GM12878 (cell line): ENCODE measurements at regions not wholly inside any gene's neighbourhood (a gene's known extent, or its start where the extent isn't known, plus 50 kb on each side); places are given as distances from the start of the nearest gene placed in this dataset.

ENCODE experiments used
- CREB1 ChIP-seq: IDR thresholded peaks from 2 replicates; pipeline ENCODE4 v1.6.1; 2012; ENCODE audit warnings: low read depth, mild to moderate bottlenecking, inconsistent platforms
- CTCF ChIP-seq, 3 experiments: IDR thresholded peaks in 2 of 3; conservative IDR thresholded peaks in 1 of 3; 2 replicates each; pipeline ENCODE4 v1.5.1; 2011; ENCODE audit warnings: low read depth in 3 of 3, low read length in 3 of 3, mild to moderate bottlenecking in 3 of 3, control low read depth in 2 of 3, moderate library complexity in 2 of 3, inconsistent platforms in 1 of 3, mixed read lengths in 1 of 3; ENCODE audit not compliant: control insufficient read depth in 2 of 3, insufficient read depth in 1 of 3; ENCODE audit errors: extremely low read depth in 1 of 3
- JUNB ChIP-seq: IDR thresholded peaks from 2 replicates; pipeline ENCODE4 v1.6.1; 2016; ENCODE audit warnings: antibody characterized with exemption, mild to moderate bottlenecking
- MTA2 ChIP-seq: fragments of 450-650 bp; IDR thresholded peaks from 2 replicates; pipeline ENCODE4 v1.6.1; 2016; ENCODE audit warnings: low read depth, mild to moderate bottlenecking, moderate library complexity
- PML ChIP-seq: IDR thresholded peaks from 2 replicates; pipeline ENCODE4 v1.6.1; 2012; ENCODE audit warnings: low read length, inconsistent platforms
- POLR2A ChIP-seq: IDR thresholded peaks from 2 replicates; pipeline ENCODE4 v1.6.1; 2011; ENCODE audit warnings: low read depth, mild to moderate bottlenecking, low read length
- POLR2AphosphoS5 ChIP-seq: IDR thresholded peaks from 2 replicates; pipeline ENCODE4 v1.6.1; 2011; ENCODE audit warnings: mild to moderate bottlenecking, low read length, inconsistent platforms
- RCOR1 ChIP-seq: conservative IDR thresholded peaks from 2 replicates; pipeline ENCODE4 v1.6.1; 2012; ENCODE audit warnings: low read depth, low read length, improper control_type of control experiment
- SREBF2 ChIP-seq: IDR thresholded peaks from 2 replicates; pipeline ENCODE4 v1.6.1; 2012; ENCODE audit warnings: mild to moderate bottlenecking, low read length
- STAT3 ChIP-seq: IDR thresholded peaks from 2 replicates; pipeline ENCODE4 v1.6.1; 2011; ENCODE audit warnings: low read depth, low read length, improper control_type of control experiment
- YY1 ChIP-seq: IDR thresholded peaks from 2 replicates; pipeline ENCODE4 v1.6.1; 2011; ENCODE audit warnings: low read depth, mild to moderate bottlenecking, low read length
- ZBTB11 ChIP-seq: fragments of 450-650 bp; formaldehyde crosslinking; IDR thresholded peaks from 2 replicates; pipeline ENCODE4 v1.5.0; 2022; ENCODE audit warnings: mild to moderate bottlenecking, missing genetic modification characterization
- TF ChIP-seq, protein P1 (sequence below): IDR thresholded peaks from 2 replicates; pipeline ENCODE4 v1.6.1; 2011; ENCODE audit warnings: low read depth, low read length, improper control_type of control experiment, borderline replicate concordance
- TF ChIP-seq, protein P2 (sequence below): fragments of 450-650 bp; IDR thresholded peaks from 2 replicates; pipeline ENCODE4 v1.6.1; 2017; ENCODE audit warnings: mild to moderate bottlenecking, moderate library complexity

DNA sequence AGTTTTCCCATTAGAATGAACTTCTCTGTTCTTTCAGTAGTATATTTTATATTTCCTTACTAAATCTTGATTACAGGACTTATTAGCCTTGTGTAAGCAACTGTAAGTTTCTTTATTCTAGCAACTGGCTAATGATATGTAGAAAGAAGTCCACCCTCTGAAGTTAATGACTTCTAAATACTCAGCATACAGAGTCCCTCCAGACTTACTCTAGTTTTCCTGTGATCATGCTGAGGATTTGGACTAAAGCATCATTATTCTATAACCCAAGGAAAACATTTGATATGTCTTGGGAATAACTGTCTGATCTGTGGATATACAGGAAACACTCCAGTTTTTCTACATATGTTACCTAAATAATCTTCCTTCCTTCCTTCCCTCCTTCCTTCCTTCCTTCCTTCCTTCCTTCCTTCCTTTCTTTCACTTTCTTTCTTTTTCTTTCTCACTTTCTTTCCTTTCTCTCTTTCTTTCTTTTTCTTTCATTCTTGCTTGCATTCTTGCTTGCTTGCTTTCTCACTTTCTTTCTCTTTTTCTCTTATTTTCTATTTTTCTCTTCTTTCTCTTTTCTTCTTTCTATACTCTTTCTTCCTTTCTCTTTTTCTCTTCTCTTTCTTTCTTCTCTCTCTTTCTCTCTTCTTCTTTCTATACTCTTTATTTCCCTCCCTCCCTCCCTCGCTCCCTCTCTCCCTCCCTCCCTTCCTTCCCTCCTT, 297.6 kb upstream of the MTPN start:
- TF ChIP-seq POLR2A: no peak
- TF ChIP-seq CTCF (IDR thresholded peaks at IDR 0.05 in 2 of 3, conservative IDR thresholded peaks at IDR 0.05 in 1 of 3; ENCODE audit: control insufficient read depth in 2 of 3, extremely low read depth in 1 of 3, insufficient read depth in 1 of 3, low read depth in 3 of 3, low read length in 3 of 3): no peak
- TF ChIP-seq, protein P1, sequence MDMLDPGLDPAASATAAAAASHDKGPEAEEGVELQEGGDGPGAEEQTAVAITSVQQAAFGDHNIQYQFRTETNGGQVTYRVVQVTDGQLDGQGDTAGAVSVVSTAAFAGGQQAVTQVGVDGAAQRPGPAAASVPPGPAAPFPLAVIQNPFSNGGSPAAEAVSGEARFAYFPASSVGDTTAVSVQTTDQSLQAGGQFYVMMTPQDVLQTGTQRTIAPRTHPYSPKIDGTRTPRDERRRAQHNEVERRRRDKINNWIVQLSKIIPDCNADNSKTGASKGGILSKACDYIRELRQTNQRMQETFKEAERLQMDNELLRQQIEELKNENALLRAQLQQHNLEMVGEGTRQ: no peak
- TF ChIP-seq CREB1: no peak
- TF ChIP-seq YY1: no peak
- no peak for TF ChIP-seq JUNB
- TF ChIP-seq POLR2AphosphoS5: no peak
- TF ChIP-seq MTA2: no peak
- TF ChIP-seq, protein P2, sequence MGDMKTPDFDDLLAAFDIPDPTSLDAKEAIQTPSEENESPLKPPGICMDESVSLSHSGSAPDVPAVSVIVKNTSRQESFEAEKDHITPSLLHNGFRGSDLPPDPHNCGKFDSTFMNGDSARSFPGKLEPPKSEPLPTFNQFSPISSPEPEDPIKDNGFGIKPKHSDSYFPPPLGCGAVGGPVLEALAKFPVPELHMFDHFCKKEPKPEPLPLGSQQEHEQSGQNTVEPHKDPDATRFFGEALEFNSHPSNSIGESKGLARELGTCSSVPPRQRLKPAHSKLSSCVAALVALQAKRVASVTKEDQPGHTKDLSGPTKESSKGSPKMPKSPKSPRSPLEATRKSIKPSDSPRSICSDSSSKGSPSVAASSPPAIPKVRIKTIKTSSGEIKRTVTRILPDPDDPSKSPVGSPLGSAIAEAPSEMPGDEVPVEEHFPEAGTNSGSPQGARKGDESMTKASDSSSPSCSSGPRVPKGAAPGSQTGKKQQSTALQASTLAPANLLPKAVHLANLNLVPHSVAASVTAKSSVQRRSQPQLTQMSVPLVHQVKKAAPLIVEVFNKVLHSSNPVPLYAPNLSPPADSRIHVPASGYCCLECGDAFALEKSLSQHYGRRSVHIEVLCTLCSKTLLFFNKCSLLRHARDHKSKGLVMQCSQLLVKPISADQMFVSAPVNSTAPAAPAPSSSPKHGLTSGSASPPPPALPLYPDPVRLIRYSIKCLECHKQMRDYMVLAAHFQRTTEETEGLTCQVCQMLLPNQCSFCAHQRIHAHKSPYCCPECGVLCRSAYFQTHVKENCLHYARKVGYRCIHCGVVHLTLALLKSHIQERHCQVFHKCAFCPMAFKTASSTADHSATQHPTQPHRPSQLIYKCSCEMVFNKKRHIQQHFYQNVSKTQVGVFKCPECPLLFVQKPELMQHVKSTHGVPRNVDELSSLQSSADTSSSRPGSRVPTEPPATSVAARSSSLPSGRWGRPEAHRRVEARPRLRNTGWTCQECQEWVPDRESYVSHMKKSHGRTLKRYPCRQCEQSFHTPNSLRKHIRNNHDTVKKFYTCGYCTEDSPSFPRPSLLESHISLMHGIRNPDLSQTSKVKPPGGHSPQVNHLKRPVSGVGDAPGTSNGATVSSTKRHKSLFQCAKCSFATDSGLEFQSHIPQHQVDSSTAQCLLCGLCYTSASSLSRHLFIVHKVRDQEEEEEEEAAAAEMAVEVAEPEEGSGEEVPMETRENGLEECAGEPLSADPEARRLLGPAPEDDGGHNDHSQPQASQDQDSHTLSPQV: no peak
- TF ChIP-seq ZBTB11 (CRISPR knock-in tag): no peak
- TF ChIP-seq PML: no peak
- TF ChIP-seq SREBF2: no peak
- no peak for TF ChIP-seq STAT3
- no peak for TF ChIP-seq RCOR1
